ENCODE measurements at regions not wholly inside any gene's neighbourhood (a gene's known extent, or its start where the extent isn't known, plus 50 kb on each side); places are given as distances from the start of the nearest gene placed in this dataset.

DNA sequence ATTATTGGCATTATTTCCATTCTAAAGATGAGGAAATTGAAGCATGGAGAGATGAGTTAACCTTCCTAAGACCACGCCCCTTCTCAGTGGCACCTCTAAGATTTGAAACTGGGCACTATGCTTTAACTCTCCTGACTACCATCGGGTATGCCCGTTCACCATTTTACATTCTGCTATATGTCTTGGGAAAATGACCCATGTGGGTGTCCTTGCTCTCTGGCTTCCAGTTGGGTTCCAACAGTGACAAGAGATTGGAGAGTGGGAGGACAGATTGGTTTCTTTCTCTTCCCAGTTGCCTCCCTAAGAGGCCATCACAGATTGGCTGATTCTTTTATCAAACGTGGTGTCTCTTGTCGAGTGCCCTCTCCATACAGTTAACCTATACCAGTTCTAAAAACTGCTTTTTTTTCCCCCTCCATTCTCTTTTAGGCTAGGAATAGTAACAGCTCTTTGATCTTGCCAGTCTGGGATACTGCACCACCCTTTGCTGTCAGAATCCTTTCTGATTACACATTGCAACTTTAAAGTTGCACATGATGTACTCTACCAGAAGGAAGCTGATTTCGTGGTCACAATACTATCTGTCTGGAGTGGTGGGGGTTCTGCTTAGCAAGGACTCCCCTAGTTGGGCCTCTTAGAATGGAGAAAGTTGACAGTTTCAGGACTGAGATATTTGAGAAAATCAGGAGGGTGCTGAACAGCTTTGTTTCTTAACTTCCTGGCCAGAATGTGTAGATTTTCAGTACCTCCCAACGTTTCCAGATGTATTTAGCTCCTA, 88.0 kb upstream of the ELOVL5 start:
- no peak for DNase-seq (ENCODE audit: low read depth)
- H3K4me3 ChIP-seq (ENCODE audit: control insufficient read depth, low read depth, low read length) = no peak overlapping the region
- TF ChIP-seq, protein P1, sequence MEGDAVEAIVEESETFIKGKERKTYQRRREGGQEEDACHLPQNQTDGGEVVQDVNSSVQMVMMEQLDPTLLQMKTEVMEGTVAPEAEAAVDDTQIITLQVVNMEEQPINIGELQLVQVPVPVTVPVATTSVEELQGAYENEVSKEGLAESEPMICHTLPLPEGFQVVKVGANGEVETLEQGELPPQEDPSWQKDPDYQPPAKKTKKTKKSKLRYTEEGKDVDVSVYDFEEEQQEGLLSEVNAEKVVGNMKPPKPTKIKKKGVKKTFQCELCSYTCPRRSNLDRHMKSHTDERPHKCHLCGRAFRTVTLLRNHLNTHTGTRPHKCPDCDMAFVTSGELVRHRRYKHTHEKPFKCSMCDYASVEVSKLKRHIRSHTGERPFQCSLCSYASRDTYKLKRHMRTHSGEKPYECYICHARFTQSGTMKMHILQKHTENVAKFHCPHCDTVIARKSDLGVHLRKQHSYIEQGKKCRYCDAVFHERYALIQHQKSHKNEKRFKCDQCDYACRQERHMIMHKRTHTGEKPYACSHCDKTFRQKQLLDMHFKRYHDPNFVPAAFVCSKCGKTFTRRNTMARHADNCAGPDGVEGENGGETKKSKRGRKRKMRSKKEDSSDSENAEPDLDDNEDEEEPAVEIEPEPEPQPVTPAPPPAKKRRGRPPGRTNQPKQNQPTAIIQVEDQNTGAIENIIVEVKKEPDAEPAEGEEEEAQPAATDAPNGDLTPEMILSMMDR (IDR thresholded peaks at IDR 0.05; ENCODE audit: control insufficient read depth, insufficient read depth, low read depth, low read length, missing control alignments) = no peak

DNA sequence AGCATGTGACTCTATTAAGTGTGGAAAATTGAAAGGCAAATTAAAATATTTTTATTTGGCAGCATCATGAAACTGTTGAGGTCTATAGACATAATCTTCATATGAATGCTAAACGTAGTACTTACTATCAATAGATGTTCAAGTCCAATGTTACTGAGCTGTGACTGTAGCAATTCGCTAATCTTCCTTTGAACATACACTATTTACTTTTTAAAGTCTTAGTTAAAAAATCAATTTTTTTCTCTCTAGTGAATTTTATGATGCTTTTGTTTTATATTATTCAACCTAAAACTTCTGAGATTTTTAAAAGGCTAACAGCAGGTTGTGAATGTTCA, 85.2 kb upstream of the ELOVL5 start:
- TF ChIP-seq, protein P1 (IDR thresholded peaks at IDR 0.05; ENCODE audit: control insufficient read depth, insufficient read depth, low read depth, low read length, missing control alignments) = no peak
- no peak for DNase-seq (ENCODE audit: low read depth)
- no peak overlapping the region for H3K4me3 ChIP-seq (ENCODE audit: control insufficient read depth, low read depth, low read length)

- TF ChIP-seq, protein P1 (IDR thresholded peaks at IDR 0.05; ENCODE audit: control insufficient read depth, insufficient read depth, low read depth, low read length, missing control alignments) = no peak
- no peak overlapping the region for H3K4me3 ChIP-seq (ENCODE audit: control insufficient read depth, low read depth, low read length)
- DNase-seq (ENCODE audit: low read depth) = no peak
These were observed 84.7 kb upstream of the ELOVL5 start for GRCh38 chr6:53433261-53433950.

GRCh38 chr6:53432318-53433161, 83.8 kb upstream of the ELOVL5 start:
- DNase-seq (ENCODE audit: low read depth) = peak; percentile 64
- no peak overlapping the region for H3K4me3 ChIP-seq (ENCODE audit: control insufficient read depth, low read depth, low read length)
- TF ChIP-seq, protein P1 (IDR thresholded peaks at IDR 0.05; ENCODE audit: control insufficient read depth, insufficient read depth, low read depth, low read length, missing control alignments) = no peak

- no peak for DNase-seq (ENCODE audit: low read depth)
- no peak overlapping the region for H3K4me3 ChIP-seq (ENCODE audit: control insufficient read depth, low read depth, low read length)
- TF ChIP-seq, protein P1 (IDR thresholded peaks at IDR 0.05; ENCODE audit: control insufficient read depth, insufficient read depth, low read depth, low read length, missing control alignments) = no peak
These were observed 83.0 kb upstream of the ELOVL5 start for GRCh38 chr6:53431704-53432103.

GRCh38 chr6:53429401-53429800, 80.7 kb upstream of the ELOVL5 start:
- DNase-seq (ENCODE audit: low read depth) = no peak
- no peak overlapping the region for H3K4me3 ChIP-seq (ENCODE audit: control insufficient read depth, low read depth, low read length)
- TF ChIP-seq, protein P1 (IDR thresholded peaks at IDR 0.05; ENCODE audit: control insufficient read depth, insufficient read depth, low read depth, low read length, missing control alignments) = no peak

Measured in AG09309 (cell line).